Activated naive CD8-positive, alpha-beta T cell (primary cell): ENCODE measurements at regions not wholly inside any gene's neighbourhood (a gene's known extent, or its start where the extent isn't known, plus 50 kb on each side); places are given as distances from the start of the nearest gene placed in this dataset.
"Not testable (repeated sequence)": the region's sequence is repeated elsewhere in the genome, so short reads cannot be mapped to it uniquely, and the experiment has no call there.

Experiments
- H3K27ac Mint-ChIP-seq: one replicate; pipeline ENCODE4 v1.8.0; 2021; ENCODE audit warnings: mixed read lengths
- H3K27me3 Mint-ChIP-seq: one replicate; pipeline ENCODE4 v1.8.0; 2021; ENCODE audit warnings: mixed read lengths
- H3K36me3 Mint-ChIP-seq: one replicate; pipeline ENCODE4 v1.8.0; 2021; ENCODE audit warnings: mixed read lengths
- H3K4me1 Mint-ChIP-seq: one replicate; pipeline ENCODE4 v1.8.0; 2021; ENCODE audit warnings: low read depth, mixed read lengths
- H3K4me3 Mint-ChIP-seq: one replicate; pipeline ENCODE4 v1.8.0; 2021; ENCODE audit warnings: mild to moderate bottlenecking, mixed read lengths
- H3K9me3 Mint-ChIP-seq: one replicate; pipeline ENCODE4 v1.8.0; 2021; ENCODE audit warnings: low read depth, mixed read lengths

DNA sequence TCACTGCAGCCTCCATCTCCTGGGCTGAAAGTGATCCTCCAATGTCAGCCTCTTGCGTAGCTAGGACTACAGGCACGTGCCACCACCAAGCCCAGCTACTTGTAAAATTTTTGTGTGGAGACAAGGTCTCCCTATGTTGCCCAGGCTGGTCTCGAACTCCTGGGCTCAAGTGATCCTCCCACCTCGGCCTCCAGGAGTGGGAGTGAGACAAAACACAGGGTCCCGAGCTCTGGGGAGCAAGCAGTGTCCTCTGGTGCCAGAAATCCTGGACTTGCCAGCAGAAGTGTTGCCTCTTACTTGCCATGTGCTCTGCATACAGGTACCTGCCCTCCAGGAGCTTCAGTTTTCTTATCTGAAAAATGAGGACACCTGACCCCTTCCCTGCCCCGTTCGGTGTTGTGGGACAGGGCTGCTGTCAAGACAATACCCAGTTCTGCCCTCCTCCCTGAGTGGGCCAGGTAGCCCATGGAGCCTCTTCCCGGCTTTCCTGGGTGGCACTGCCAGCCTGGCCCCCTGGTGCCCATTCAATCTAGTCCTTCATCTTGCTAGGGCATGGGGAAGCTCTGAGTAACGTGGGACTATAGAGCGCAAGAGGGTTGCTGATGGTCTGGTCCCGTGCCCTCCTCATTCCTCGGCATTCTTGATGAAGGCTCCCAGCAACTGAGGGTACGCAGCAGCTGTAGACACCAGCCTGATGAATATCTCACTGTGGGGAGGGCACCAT is 164.6 kb downstream of the GOLGA6L4 start:
- no peaks in the 10 kb centered on the region for H3K9me3 Mint-ChIP-seq
- no peaks in the 10 kb centered on the region for H3K27me3 Mint-ChIP-seq
- no peaks in the 10 kb centered on the region for H3K4me1 Mint-ChIP-seq
- no peak overlapping the region for H3K4me3 Mint-ChIP-seq
- H3K36me3 Mint-ChIP-seq, result no peaks in the 10 kb centered on the region
- H3K27ac Mint-ChIP-seq, result no peak overlapping the region

DNA sequence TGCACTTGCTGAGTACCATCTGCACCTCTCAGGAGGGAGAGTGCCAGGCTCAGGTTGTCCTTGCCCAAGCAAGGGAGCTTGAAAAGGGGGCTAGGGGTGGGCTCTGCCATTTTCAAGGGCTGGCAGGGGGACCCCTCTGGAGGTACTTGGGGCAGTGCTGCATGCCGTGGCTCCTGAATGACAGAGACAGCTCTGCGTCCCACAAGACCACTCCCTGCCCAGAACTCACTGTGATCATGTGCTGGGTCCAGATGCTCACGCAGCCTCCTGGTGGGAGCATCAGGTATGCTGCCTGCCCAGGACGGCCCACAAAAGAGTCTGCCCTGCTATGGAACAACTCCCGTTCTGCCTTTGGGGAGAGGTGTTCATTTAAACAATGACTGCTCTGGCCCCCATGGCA is 165.2 kb downstream of the GOLGA6L4 start:
- Mint-ChIP-seq H3K9me3 (no peaks in the 10 kb centered on the region), H3K4me3 (no peak overlapping the region), H3K27ac (no peak overlapping the region), H3K4me1 (no peaks in the 10 kb centered on the region), H3K36me3 (no peaks in the 10 kb centered on the region), H3K27me3 (no peaks in the 10 kb centered on the region)

DNA sequence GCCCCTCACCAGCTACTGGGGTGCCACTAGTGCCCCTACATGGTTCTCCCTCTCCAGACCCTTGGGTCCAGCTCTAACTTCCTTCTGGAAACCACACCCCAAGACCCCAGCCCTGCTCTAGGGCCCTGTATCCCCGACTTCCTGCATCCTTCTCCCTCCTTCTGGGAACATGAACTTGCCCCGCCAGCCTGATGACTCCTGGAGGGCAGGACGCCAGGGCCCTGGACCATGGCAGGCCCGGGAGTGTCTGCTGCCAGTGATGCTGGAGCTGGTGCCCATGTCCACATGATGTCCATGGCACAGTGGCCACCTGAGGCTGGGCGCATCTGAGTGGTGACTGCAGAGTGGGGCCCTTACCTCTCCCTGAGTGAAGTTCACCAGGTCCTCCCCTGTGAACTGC is 165.9 kb downstream of the GOLGA6L4 start:
- H3K9me3 Mint-ChIP-seq, H3K27ac Mint-ChIP-seq, H3K4me3 Mint-ChIP-seq, H3K36me3 Mint-ChIP-seq, H3K27me3 Mint-ChIP-seq, H3K4me1 Mint-ChIP-seq: not testable (repeated sequence)

DNA sequence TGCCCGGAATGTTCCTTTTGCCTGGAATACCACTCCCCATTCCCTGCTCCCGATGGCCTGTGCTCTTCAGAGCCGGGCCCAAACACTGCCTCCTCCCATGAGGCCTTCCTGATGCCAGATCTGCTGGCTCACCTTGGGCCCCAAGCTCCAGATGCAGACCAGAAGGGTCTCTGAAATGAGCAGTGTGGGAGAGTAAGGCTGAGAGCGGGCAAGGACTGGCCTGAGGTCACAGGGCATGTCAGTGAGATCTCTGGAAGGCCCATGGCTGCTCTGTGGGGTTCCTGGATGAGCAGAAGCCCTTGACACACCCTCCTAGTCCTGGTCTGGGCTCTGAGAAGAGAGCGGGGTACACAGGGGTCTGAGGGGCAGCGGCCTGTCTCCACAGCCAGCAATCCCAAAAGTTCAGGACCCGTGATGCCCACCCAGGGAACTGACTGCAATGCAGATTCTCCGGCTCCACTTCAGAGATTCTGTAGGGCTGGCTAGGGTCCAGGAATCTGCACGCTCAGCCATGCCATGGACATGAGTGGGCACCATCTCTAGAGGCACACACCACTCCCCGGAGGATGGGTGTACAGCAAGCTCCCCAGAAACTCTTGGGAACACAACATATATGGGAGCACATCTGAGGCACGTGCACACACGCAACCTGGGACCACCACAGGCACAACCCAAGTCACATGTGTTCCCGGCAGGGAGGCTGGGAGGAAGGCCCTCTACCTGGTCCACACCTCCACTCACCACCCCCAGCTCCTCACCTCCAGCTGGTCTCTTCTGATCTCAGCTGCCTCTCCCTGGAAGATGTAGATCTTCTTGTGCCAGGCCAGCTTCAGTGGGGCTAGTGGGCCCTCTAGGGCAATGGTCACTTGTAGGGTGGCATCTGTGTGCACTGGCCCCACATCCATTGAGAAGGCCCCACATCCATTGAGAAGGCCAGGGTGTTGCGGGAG is 166.6 kb downstream of the GOLGA6L4 start:
- H3K4me1 Mint-ChIP-seq, H3K27ac Mint-ChIP-seq, H3K36me3 Mint-ChIP-seq, H3K27me3 Mint-ChIP-seq, H3K4me3 Mint-ChIP-seq, H3K9me3 Mint-ChIP-seq: not testable (repeated sequence)

DNA sequence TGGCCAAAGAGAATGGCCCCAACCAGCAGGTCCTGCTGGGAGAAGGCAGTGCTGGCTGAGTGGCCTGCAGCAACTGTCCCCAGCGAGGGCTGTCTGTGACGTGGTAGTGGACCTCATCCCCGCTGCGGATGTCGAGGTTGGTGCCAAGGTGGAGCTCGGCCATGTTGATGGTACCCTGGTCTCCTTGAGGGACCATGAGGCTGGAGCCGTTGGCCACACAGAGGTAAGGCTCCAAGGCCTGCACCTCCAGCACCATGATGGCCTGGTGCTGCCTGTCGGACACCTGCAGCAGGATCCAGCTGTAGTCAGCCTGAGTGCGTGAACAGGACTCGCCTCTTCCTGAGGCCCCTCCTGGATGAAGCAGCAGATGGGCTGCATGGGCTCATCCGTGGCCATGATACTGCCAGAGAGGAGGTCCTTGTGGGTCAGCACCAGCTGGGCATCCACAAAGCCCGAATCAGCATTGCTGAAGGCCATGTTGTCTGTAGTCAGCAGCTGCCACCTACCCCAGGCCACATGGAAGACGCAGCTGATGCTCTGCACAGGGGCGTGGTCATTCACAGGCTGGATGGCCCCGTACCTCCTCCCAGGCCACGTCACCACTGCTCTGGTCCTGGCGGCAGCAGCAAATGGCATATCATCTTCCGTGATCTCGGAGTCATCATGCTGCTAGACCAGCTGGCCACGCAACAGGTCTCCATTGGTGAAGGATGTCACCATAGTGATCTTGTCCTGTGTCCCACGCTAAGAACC is 167.5 kb downstream of the GOLGA6L4 start:
- Mint-ChIP-seq H3K4me3 (no peak overlapping the region), H3K27ac (no peak overlapping the region), H3K4me1 (no peaks in the 10 kb centered on the region), H3K9me3 (no peaks in the 10 kb centered on the region), H3K36me3 (no peaks in the 10 kb centered on the region), H3K27me3 (no peaks in the 10 kb centered on the region)

DNA sequence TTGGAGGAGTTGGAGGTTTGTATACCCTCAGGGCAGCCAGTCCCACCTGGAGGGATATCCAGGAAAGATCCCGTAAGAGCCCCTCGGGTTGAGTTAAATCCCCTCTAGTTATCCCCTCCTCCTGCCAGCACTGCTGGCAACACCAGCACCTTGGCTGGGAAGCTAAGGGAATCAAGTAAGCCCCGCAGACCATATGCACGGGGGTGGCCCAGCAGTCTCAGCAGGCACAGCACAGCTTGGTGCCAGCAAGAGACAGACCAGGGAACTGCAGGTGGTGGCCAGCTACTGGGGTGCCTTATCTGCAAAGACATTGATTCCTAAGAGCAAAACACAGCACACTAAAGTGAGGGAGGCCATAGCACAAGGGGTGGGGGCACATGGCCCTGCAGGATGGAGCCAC is 173.8 kb downstream of the GOLGA6L4 start:
- not testable (repeated sequence) for H3K36me3 Mint-ChIP-seq, H3K27me3 Mint-ChIP-seq, H3K4me1 Mint-ChIP-seq, H3K9me3 Mint-ChIP-seq, H3K4me3 Mint-ChIP-seq, H3K27ac Mint-ChIP-seq

DNA sequence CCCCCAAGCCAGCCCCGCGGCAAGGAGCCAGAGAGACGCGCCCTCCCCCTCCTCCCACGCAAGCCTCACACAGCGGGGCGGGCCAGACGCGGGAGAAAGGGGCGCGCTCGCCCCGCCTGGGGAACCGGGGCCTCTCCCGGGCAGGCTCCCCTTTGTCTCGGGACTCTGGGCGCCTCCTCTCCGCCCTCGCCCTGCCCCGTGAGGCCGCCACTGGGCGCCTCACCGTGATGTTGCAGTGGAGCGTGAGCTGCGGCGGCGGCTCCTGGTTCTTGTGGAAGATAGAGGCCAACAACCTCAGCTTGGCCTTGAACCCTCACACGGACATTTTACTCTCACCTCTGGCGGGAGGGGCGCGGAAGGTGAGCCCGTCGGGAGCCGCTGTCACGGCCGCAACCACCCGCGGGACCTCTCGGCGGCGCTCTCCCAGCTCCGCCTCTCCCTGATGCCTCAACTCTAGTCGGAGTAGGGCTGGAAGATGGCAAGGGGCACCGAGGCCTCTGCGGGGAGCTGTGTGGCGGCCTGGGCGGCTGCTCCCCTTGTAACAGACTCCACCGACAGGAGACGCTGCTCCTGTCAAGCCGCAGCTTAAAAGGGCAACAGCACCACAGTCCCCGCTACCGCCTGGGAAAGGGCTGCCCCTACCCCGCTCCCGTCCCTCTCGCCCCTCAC is 179.2 kb upstream of the ZSCAN2 start:
- not testable (repeated sequence) for H3K4me1 Mint-ChIP-seq, H3K36me3 Mint-ChIP-seq, H3K27ac Mint-ChIP-seq, H3K4me3 Mint-ChIP-seq, H3K27me3 Mint-ChIP-seq, H3K9me3 Mint-ChIP-seq

DNA sequence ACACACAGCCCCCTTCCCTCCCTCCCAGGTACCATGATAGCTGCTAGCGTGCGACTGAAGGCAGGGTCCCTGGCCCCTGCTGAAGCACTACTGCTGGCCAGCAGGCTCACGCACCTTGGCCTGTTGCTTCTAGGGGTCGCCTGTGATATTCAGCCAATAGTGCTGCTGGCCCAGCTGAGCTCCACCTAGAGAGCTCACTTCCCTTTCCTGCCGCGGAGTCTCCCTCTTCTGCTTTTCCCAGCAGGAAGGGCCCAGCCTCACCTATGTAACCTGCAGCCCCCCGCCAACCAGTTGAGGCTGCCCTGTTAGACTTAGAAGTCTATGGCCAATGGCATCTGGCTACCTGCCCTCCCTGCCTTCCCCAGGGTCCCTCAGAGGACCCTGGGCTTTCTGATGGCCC is 175.5 kb upstream of the ZSCAN2 start:
- H3K9me3 Mint-ChIP-seq, H3K4me3 Mint-ChIP-seq, H3K36me3 Mint-ChIP-seq, H3K27me3 Mint-ChIP-seq, H3K4me1 Mint-ChIP-seq, H3K27ac Mint-ChIP-seq: not testable (repeated sequence)

DNA sequence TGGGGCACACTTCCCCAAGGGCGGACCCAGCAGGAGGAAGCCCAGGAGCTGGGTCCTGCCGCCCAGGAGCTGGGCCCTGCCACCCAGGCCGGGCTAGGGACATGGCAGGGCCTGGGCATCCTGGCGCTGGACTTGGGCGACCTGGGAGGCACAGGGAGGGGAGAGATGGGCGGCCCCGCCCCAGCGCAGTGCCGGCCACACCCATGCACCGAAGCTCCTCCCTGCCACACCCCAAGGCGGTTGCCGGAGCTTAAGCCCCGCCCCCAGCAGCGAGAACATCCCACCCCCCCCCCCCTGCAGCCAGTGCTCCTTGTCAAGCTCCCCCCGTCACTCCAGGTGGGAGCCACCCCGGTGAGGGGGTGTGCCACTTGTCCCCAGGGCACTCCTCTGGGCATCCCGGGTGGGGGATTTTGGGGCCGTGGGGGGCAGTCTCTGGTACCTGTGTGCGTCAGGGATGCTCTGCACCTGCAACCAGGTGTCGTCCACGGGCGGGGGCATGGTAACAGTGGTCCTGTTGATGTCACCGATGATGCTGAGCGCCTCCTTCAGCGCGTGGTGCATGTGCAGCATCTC is 127.4 kb upstream of the ZSCAN2 start:
- H3K4me1 Mint-ChIP-seq, H3K9me3 Mint-ChIP-seq, H3K27ac Mint-ChIP-seq, H3K4me3 Mint-ChIP-seq, H3K36me3 Mint-ChIP-seq, H3K27me3 Mint-ChIP-seq: not testable (repeated sequence)

DNA sequence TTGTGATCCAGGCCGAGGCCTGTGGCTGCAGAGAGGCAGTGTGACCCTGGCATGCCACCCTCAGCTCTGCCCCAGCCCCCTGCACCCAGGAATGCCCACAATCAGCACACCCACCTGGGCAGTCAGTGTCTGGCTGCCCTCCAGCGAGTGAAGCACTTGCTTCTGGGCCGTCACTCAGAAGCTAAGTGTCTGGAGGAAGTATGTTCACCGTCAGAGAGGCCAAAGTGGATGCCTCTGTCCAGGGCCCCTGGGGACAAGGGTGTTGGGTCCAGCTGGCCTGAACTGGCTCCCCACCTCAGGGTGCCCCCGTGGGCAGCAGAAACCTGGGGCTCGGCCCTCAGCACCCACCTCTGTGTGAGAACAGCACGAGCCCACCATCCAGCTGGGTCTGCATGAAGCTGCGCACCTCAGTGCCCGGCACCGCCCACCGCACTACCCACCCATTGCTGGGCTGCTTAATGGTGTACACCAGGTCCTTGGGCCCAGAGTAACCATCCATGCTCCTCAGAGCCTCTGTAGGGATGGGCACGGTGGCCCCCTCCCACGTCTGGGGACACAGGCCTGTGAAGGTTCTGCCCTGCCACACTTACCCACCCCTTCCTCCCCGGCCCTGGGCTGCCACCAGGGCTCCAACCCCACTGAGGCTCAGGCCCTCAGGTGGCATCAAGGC is 124.3 kb upstream of the ZSCAN2 start:
- not testable (repeated sequence) for H3K9me3 Mint-ChIP-seq, H3K36me3 Mint-ChIP-seq, H3K27ac Mint-ChIP-seq

DNA sequence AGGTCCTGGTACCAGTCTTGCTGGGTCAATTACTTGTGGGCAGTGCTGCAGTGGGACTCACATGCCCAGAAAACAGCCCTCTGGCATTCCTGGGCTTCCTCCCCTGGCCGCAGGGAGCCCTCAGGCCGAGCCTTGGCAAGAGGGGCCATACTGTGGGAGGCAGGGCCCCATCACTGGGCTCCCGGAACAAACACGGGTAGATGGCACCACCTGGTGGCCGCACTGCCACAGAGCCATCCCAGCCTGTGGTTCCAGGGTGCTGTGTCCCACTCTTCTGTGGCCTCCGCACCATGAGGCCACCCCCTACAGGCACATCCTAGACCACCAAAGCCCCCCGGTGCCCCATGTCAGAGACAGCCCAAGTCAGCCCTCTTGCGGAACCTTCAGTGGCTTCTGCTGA is 123.3 kb upstream of the ZSCAN2 start:
- H3K9me3 Mint-ChIP-seq, H3K27me3 Mint-ChIP-seq, H3K4me1 Mint-ChIP-seq, H3K27ac Mint-ChIP-seq, H3K4me3 Mint-ChIP-seq, H3K36me3 Mint-ChIP-seq: not testable (repeated sequence)

More for the DNA sequence above, 124.3 kb upstream of the ZSCAN2 start:
- H3K4me1 Mint-ChIP-seq, H3K4me3 Mint-ChIP-seq, H3K27me3 Mint-ChIP-seq: not testable (repeated sequence)

DNA sequence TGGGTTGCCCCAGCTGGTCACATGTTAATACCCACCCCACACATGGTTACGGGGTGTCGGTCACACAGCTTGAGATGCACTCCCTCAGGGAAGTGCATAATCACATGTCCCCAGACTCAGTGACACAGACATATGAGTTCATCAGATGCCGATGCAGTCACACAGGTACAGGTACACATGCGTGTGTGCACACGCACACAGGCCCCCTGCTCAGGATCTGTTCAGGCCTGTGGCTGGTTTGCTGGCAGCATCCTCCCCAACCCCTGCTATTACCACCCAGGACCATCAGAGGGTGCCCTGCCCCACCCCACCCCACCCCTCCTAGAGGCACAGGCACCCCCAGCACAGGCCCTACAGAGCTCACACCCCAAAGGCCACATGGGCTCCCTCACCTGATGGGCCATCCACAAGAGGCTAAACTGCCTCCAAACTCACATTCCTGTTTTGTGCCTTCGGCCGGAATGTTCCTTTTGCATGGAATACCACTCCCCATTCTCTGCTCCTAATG is 120.6 kb upstream of the ZSCAN2 start:
- H3K27ac Mint-ChIP-seq, H3K36me3 Mint-ChIP-seq, H3K9me3 Mint-ChIP-seq, H3K27me3 Mint-ChIP-seq, H3K4me1 Mint-ChIP-seq, H3K4me3 Mint-ChIP-seq: not testable (repeated sequence)

DNA sequence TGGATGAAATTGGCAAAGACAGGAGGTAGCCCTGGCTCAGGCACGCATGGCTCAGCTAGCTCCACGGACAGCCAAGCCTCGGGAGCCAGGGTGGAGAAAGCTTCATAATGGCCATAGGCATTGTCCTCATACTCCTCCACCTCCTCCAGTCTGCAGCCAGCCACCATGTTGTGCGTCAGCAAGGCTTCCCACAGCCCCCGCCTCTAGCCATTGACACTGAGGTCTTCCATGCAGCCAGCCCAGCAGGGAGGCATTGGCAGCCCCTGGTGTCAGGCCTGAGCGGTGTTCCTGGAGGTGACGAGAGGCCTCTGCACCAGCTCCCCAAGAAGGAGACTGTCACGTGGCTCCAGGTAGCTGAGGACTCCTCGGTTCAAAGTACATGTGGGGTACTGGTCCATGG is 117.0 kb upstream of the ZSCAN2 start:
- H3K4me3 Mint-ChIP-seq, H3K27me3 Mint-ChIP-seq, H3K27ac Mint-ChIP-seq, H3K36me3 Mint-ChIP-seq, H3K9me3 Mint-ChIP-seq, H3K4me1 Mint-ChIP-seq: not testable (repeated sequence)

DNA sequence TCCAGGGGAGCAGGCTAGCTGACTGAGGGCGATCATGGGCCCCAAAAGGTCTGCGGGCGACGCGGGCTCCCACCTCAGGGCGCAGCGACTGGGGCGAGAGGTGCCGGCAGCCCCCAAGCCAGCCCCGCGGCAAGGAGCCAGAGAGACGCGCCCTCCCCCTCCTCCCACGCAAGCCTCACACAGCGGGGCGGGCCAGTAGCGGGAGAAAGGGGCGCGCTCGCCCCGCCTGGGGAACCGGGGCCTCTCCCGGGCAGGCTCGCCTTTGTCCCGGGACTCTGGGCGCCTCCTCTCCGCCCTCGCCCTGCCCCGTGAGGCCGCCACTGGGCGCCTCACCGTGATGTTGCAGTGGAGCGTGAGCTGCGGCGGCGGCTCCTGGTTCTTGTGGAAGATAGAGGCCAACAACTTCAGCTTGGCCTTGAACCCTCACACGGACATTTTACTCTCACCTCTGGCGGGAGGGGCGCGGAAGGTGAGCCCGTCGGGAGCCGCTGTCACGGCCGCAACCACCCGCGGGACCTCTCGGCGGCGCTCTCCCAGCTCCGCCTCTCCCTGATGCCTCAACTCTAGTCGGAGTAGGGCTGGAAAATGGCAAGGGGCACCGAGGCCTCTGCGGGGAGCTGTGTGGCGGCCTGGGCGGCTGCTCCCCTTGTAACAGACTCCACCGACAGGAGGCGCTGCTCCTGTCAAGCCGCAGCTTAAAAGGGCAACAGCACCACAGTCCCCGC is 100.5 kb upstream of the ZSCAN2 start:
- H3K9me3 Mint-ChIP-seq, H3K4me1 Mint-ChIP-seq, H3K4me3 Mint-ChIP-seq, H3K27me3 Mint-ChIP-seq, H3K36me3 Mint-ChIP-seq, H3K27ac Mint-ChIP-seq: not testable (repeated sequence)
